GM21423 (cell line): ENCODE measurements at regions not wholly inside any gene's neighbourhood (a gene's known extent, or its start where the extent isn't known, plus 50 kb on each side); places are given as distances from the start of the nearest gene placed in this dataset.

ENCODE experiments used
- ATAC-seq: cut with Tn5 transposase; IDR thresholded peaks from one replicate; pipeline ENCODE4 v1.9.1; 2021; ENCODE audit warnings: mild to moderate bottlenecking, moderate library complexity; ENCODE audit not compliant: unreplicated experiment

DNA sequence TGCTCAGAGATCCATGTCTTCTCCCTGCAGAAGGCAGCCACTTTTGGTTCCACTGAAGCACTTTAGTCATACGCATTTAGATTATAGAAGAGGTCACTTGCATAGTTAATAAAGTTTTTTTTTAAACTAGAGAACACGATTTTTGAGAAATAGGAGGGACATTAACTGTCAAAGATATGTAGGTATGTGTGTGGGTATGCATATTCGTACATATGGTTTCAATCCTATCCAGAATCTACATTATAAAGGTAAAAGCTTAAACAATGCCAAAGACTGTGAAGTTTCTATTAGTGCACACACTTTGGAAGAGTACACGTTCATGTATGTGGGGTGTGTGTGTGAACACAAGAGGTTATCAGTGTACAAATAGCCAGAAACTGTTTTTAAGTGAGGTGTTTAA is 103.2 kb downstream of the BTBD3 start:
- no peak for ATAC-seq

DNA sequence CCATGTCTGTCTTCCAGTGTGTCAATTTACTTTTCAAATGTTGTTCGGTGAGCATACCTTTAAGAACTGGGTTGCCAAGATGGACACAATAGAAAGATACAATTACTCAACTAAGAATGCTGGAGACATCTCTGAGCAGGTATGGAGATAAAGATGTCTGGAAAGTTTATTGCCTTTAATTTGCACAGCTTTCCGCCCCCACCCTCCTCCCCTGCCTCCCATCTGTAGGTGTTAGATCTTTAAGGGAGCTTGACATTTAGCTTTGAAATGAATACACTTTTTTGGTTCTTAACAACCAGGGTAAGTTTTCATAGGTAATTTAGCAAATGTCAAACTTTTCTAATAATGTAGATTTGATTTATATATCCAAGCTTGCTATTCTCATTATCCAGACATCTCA is 104.4 kb downstream of the BTBD3 start:
- ATAC-seq: no peak

DNA sequence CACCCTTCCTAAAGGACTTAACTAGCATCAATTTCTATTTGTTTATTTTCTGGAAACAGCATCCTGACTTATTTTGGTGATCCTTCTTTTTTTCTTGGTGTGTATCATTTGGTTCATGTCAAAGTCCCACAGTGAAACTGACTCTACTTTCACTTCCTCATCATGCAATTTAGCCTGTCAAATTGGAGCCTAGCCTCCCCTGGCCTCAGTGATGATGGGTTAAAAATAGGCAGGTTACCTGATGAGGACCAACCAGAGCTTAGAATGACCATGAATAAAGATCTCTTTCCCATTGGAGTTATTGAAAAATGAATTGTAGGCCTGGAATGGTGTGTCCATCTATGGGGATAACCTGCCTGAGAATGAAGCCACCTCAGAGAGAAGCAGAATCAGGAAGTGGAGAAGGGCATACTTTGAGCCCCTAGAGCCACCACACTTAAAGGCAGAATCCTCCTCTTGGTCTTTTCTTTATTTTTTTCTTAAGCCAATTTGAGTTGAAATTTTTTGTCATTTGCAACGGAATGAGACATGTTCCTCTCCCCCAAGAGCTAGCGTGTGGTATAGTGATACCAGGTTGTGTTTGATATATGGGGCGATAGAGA is 105.6 kb downstream of the BTBD3 start:
- ATAC-seq: peak; percentile 70

DNA sequence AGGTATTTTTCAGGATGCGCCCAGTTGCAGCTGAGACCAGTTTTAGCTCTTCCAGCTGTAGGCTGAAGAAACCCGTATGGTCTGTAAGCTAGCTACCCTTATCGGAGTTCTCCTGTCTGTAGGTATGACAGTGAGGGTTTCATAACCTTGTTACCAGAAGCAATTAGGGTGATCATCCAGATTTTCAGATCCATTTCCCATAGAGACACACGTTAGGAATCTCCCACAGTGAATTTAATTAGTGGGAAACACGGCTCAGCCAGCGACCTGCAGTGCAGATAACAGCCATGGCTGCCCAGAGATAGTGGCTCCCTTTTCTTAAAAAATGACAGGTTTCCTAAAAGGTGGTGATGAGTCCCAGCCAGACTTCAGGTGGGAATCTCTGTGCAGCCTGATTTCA is 111.1 kb downstream of the BTBD3 start:
- no peak for ATAC-seq

DNA sequence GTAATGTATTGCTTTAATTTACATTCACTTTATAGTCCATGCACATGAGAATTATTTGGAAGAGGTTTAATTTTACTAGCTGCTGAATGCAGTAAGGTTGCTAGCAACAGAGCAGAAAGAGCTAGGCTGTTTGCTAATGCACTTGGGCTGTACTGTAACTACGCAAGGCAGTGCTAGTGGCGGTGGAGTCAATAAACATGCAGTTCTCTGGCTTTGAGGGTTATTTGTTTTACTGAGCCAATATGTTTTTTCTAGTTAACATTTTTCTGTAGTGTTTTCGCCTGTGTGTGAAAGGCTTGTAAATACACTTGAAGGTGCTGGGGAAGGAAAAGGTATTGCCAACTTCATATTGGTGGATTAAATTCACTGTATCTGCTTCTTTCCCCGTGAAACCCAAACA is 112.8 kb downstream of the BTBD3 start:
- no peak for ATAC-seq

DNA sequence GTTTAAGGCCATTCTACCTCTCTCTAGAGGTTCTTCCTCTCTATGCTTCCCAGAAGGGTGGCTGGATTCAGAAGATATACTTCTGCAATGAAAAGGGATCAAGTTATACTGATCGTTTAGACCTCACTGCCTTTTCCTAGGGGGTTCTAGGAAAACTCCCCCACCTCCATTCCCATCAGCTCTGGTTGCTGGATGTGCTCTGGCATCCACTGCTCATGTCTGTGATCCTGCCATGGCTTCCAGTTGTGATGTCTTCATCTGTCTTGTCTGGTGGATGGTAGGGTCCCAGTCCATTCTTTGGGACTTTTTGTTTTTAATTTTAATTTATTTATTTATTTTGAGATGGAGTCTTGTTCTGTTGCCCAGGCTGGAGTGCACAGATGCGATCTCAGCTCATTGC is 118.4 kb downstream of the BTBD3 start:
- ATAC-seq: no peak

DNA sequence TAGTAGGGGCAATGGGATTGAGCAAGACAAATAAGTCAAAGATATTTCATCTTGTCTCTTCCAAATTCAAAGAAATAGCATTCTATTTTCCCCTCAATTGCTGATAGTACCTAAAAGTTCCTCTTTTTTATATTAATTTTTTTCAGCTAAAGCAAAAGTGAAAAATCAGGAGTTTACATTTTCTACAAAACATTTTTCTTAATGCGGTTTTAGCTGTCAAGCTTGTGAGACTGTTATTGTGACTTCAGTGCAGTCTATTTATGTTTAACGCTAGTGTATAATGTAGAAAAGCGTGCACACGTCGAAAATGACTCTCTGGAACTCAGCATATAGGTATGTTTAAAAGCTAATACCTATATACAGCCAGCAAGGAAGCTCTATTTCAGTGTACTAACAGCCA is 119.8 kb downstream of the BTBD3 start:
- ATAC-seq: no peak

DNA sequence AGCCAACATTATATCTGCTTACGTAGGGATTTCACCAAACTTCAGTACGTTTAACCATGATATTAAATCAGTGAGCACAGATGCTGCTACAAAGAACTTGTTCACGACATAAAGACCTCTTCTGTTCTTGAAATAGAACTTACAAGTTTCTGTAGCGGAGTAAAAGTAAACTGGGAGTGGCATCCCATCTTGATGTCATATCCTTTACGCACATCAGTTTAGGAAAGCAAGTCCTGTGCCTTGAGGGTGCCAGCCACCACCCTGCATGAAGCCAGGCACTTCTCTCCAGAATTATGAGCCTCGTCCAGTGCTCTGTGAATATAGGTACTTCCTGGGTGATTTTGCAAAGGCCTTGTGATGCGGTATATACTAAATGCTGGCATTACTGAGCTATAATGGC is 122.6 kb downstream of the BTBD3 start:
- no peak for ATAC-seq

DNA sequence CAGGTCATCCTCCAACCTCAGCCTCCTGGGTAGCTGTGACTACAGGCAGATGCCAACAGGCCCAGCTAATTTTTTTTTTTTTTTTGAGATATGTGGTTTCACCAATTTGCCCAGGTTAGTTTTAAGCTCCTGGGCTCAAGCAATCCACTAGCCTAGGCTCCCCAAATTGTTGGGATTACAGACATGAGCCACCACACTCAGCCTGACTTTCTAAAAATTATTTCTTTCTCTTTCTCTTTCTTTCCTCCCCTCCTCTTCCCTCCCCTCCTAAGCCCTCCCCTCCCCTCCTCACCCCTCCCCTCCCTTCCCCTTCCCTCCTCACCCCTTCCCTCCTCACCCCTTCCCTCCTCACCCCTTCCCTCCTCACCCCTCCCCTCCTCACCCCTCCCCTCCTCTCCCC is 127.3 kb downstream of the BTBD3 start:
- no peak for ATAC-seq

DNA sequence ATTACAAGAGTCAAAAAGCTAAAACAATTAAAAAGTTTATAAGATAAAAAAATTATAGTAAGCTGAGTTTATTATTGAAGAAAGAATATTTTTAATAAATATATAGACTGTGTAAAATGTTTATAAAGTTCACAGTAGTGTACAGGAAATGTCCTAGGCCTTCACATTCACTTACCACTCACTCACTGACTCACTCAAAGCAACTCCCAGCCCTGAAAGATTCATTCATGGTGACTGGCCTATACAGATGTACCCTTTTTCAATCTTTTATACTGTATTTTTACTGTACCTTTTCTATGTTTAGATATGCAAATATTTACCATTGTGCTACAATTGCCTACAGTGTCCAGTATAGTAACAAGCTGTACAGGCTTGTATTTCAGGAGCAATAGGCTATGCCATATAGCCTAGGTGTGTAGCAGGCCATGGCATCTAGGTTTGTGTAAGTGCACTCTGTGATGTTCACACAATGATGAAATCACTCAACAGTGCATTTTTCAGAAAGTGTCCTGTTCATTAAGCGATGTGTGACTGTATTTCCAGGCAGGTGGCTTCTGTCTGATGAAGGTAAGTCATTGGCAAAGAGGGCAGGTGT is 130.2 kb downstream of the BTBD3 start:
- ATAC-seq: no peak

DNA sequence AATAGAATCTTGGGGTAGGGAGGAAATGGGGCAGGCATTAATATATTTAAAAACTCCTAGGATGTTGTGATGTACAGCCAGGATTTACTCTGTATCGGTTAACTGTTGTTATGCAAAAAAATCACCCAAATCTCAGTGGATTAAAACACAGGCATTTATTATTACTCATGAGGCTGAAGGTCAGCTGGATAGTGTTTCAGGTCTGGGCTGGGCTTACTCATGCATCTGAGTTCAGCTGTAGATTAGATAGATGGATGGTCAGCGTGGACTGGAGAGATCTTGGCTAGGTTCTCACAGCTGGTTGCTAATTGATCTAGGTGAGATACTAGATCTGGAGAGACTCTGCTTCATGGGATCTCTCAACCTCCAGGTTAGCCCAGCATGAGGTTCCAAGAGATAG is 131.4 kb downstream of the BTBD3 start:
- no peak for ATAC-seq

DNA sequence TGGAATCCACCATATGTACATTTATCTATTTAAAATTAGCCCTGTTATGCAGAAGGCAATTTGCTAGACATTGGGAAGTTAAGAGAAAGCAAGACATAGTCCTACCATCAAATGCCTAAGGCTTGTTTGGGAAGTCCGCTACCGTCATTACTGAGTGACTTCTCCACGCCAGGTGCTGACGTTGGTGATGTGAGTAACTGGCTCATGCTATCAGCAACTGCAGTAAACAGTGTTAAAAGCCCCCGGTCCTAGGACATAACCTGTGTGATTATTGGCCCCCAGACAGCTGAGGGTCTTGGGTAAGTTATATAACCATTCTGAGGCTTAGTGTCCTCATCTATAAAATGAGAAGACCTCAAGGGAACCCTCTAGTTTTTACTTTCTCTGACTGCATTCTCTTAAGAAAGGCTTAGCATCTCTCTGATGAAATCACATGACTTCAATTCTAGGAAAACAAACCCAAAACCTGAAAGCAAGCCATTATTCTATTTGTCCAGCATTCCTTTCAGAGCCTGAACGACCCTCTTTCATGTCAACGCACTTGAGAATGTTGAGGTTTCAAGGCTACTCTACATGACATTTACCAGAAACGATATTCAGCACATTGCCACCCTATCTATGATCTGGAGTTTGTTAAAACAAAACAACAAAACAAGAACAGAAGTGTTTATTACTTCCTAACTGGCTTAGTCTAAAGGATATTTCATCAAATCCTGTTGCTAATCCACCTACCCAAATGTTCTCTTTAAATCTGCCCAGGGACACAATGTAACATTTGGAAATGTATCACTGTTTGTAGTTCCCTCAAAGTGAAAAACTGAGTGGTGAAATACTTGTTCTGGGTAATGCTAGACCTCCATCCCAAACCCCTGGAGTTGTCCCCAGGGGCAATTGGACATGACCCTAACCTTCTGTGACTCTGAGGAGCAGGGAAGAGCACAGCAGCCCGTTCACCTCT is 133.8 kb downstream of the BTBD3 start:
- no peak for ATAC-seq

DNA sequence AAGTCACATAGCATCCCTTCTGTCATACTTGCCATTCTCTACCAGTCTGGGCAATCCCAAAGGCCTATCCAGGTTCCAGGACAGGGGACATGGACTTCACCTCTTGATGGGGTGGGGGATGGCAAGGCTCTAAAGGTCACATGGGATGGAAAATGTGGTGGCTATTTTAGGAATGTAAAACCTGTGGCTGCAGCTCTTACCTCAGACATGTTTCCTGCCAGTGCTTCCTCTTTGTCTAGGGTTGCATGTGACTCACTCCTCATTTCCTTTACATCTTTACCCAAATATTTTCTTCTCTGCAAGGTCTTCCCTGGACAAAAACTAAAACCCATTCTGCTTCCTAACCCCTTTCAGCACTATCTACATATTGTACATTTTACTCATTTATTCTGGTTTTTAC is 135.7 kb downstream of the BTBD3 start:
- peak; percentile 68 for ATAC-seq

DNA sequence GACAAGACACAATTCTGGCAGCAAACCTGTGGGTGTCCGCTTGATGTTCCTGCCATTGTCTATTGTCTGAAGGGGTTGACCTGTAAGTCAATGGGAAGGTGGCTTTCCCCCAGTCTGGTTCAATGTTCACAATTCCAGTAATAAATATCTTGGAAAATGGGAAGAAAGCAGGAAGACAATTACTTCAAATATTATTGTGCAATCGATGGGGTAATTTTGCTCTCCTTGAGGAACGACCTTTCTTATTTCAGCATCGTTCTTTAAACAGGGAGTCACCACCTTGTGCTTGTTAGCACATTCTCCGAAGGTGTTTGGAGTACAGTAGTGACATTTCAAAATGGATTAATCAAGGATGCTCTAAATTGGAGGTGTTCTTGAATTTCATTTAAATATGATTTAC is 136.9 kb downstream of the BTBD3 start:
- ATAC-seq: no peak

DNA sequence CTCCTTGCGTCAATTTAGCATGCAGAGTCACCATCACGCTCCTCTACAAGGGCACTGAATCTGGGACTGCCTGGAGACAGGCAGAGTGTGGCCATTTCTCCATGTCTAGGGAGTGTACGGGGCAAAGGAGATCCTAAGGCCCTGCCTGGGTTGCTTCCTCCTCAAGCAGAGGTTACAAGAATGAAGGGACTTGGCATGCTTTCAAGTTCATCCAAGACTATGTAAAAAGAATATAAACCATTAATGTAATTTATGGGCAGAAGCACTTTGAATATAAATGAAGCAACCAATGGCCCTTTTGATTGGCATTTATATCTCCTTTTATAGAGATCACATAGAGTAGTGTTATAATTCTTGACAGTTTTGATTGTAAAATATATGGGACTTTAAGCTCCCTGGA is 137.5 kb downstream of the BTBD3 start:
- ATAC-seq: no peak

DNA sequence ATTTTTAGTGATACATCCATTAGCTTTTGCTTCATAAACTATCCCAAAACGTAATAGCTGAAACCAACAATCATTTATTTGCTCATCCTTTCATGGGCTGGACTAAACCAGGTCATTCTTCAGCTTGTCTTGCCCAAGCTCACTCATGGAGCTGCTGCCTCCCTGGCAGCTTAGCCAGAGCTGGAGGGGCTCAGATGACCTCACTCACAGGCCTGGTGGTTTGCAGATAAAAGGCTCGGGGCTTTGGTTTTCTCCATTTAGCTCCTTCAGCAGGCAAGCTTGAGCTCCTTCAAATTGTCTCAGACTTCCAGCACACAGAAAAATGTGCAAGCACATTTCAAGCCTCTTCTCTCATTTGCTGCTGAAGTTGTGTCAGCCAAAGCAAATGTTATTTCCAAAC is 139.1 kb downstream of the BTBD3 start:
- no peak for ATAC-seq

DNA sequence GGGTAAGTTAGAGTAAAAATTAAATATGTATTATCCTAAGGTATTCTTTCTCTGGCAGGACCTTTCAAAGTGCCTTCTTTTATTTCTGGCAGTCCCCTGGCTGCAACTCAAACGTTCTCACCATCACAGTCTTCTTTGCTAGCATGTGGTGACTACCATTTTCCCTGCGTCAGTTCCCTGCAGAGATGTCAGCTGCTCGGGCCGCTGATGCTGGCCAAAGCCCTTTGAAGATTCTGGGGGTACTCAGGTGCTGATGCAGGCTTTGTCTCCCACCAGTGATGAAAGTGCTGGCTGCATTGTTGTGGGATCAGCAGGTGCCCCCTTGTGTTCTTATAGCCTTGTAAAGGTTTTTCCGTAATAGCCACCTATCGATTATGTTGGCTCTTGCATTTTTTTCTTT is 140.1 kb downstream of the BTBD3 start:
- no peak for ATAC-seq

DNA sequence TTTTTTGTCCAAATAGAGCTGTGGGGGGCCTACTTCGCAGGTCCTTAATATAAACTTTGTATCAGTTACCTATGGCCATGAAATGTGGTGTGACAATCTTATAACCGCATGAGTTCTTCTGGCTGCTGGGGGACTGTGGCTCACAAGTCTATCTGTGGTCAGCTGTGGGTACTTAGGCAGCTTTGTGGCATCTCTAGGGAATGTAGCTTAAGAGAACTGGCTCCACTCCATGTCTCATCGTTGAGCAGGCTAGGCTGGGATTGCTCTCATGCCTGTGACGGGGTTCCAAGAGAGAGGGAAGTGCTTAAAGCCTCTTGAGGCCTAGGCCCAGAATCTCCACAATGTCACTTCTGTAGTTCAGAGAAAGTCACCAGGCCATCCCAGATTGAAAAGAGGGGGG is 140.5 kb downstream of the BTBD3 start:
- no peak for ATAC-seq

DNA sequence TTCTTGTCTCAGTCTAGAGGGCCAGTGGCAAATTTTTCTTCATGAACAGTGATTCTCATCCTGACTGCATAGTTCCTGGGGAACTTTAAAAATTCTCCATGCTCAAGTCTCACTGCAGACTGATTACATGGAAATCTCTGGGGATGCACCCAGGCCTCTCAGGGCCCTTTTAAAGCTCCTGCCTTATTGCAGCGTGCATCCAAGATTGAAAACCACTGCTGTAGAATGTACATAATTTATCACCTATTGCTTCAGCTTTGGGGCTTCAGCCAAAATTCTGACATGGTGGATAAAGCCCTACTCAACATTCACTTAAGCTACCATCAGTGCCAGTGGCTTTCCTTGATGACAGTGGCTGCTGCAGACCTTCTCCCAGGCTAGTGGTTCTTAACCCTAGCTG is 143.8 kb downstream of the BTBD3 start:
- no peak for ATAC-seq

DNA sequence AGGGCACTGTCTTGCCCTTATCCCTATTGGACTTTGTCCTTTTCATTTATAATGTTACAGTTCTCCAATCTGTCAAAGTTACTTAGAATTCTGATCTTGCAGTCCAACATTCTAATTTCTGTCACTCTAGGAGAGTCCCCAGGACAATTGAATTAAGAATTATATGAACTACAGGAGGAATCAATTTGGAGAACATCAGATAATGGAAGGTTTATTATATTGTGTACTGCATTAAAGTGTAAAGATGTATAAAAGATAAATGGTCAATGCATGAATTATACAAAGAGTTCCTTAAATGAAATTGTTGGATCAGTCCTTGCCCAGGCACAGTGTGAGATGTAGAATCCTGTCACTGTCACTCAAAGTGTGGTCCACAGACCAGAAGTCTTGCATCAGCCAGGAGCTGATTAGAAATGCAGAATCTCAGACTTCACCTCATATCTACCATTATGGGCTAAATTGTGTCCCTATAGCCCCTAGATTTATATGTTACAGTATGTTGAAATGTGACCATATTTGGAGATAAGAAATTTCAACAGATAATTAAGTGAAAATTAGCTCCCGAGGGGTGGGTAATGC is 145.5 kb downstream of the BTBD3 start:
- no peak for ATAC-seq

DNA sequence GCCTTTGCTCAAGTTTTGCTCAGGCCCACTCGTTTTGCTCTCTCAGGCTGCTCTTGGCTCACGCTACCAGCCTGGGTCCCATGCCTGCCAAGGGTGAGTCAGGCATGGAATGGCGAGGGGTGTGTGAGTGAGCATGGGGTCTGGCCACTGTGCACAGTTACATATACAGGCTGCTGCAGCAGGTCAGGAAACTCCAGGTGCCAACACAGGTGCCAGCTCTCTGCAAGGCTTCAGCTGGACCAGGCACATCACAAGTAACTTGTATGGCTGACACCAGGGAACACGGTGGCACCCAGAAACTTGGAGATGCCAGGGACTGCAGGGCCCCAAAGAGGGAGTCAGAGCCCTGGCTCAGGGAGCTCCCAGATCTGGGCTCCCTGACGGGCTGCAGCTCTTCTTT is 146.8 kb downstream of the BTBD3 start:
- ATAC-seq: no peak

DNA sequence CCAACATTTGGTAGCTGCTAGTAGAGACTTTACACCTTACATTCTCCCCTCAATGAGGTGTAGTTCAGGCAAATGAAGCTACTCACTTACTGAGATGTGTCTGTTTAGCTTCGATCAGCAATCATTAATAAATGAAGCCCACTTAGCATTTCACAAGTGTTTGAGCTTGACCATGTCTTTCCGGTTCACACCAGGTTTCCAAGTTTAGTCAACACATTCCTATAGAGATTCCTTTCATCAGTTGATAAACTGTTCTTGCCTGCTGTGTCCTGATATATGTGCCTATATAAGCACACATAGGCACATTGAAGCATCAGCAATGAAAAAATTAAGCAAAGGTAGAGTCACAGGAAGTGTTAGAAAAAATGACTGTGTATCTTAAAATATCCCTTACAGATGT is 150.0 kb downstream of the BTBD3 start:
- no peak for ATAC-seq
